A673 (cell line): ENCODE measurements at regions not wholly inside any gene's neighbourhood (a gene's known extent, or its start where the extent isn't known, plus 50 kb on each side); places are given as distances from the start of the nearest gene placed in this dataset.

Experiments used
- BruUV-seq: library from RNA; stranded (reverse); fragments of 400-500 nt; replicated peaks from 2 replicates; lab custom pipeline; 2021; lab: Mats Ljungman, UMichigan
- CTCF ChIA-PET: fragments of 300-600 bp; sonication (Branson Sonifier 250); formaldehyde crosslinking; loops from one replicate; lab custom pipeline; 2022; ENCODE audit warnings: antibody characterized with exemption; lab: Charles Lee
- POLR2A ChIA-PET: fragments of 300-600 bp; sonication (Branson Sonifier 250); formaldehyde crosslinking; loops from one replicate; lab custom pipeline; 2022; ENCODE audit warnings: antibody characterized with exemption; ENCODE audit not compliant: low non-redundant PET; lab: Charles Lee
- DNase-seq: peaks from one replicate; pipeline ENCODE4 v3.0.0-alpha.2; 2015; ENCODE audit warnings: low spot score
- H3K27ac ChIP-seq: fragments of 200-600 bp; sonication (generic); 2 replicates; pipeline ENCODE4 v1.5.1; 2016; ENCODE audit warnings: mixed run types, low read depth, mild to moderate bottlenecking, mixed read lengths, antibody characterized with exemption, low read length; ENCODE audit not compliant: poor library complexity, severe bottlenecking
- H3K27me3 ChIP-seq: fragments of 200-600 bp; sonication (generic); replicated peaks from 2 replicates; pipeline ENCODE4 v1.6.1; 2017; ENCODE audit warnings: mixed run types, low read depth, mild to moderate bottlenecking, mixed read lengths, antibody characterized with exemption, low read length; ENCODE audit not compliant: insufficient read depth, poor library complexity
- H3K36me3 ChIP-seq: fragments of 200-600 bp; sonication (generic); 2 replicates; pipeline ENCODE4 v1.6.1; 2016; ENCODE audit warnings: mixed run types, mild to moderate bottlenecking, mixed read lengths, antibody characterized with exemption, low read length; ENCODE audit not compliant: insufficient read depth, poor library complexity, severe bottlenecking
- H3K4me1 ChIP-seq: fragments of 200-600 bp; sonication (generic); 2 replicates; pipeline ENCODE4 v1.6.1; 2017; ENCODE audit warnings: mixed run types, mild to moderate bottlenecking, mixed read lengths, antibody characterized with exemption, low read length; ENCODE audit not compliant: insufficient read depth, poor library complexity, severe bottlenecking
- H3K4me3 ChIP-seq: fragments of 200-600 bp; sonication (generic); 2 replicates; pipeline ENCODE4 v1.5.1; 2016; ENCODE audit warnings: low read depth, mixed run types, mild to moderate bottlenecking, mixed read lengths, low read length; ENCODE audit not compliant: poor library complexity, severe bottlenecking
- H3K9me3 ChIP-seq: fragments of 200-600 bp; sonication (generic); 2 replicates; pipeline ENCODE4 v1.6.1; 2016; ENCODE audit warnings: mixed run types, low read depth, mild to moderate bottlenecking, mixed read lengths, antibody characterized with exemption, low read length; ENCODE audit not compliant: poor library complexity, severe bottlenecking
- EZH2 ChIP-seq: fragments of 200-600 bp; sonication (generic); IDR thresholded peaks from 2 replicates; pipeline ENCODE4 v1.6.1; 2017; ENCODE audit warnings: borderline replicate concordance, low read depth, mild to moderate bottlenecking, mixed read lengths, antibody characterized with exemption, low read length; ENCODE audit not compliant: poor library complexity, severe bottlenecking
- intact Hi-C: fragments of 100-400 bp; cut with micrococcal nuclease; formaldehyde crosslinking; loops from one replicate; pipeline ENCODE4 v1.10.0; 2022; ENCODE audit not compliant: unreplicated experiment
- TF ChIP-seq, protein P1 (sequence below): fragments of 300-800, 200-600 bp; sonication (generic); conservative IDR thresholded peaks from 2 replicates; pipeline ENCODE4 v1.5.1; 2017; ENCODE audit warnings: low read depth, mild to moderate bottlenecking, antibody characterized with exemption, low read length, moderate library complexity, mixed read lengths

DNA sequence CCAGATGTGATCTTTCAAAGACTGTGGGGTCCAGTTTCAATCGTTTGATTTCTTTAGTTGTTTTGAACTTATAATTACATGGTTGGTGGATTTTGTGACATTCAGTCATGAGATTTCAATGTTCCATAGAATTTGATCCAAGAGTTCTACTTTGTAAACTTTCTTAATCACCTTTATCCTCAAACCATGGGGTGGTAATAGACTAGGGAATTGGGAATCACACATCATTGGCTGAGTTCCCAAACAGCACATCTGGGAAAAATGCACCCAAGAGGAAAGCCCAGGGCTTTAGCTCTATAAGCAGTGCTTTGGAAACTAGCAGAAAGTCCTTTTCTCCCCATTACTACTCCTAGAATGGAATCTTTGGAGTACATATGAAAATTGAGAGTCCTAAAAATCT lies 177.6 kb downstream of the NNT start:
- no peaks in the 10 kb centered on the region for H3K27me3 ChIP-seq
- no peaks in the 10 kb centered on the region for H3K4me1 ChIP-seq
- no peak for DNase-seq
- H3K36me3 ChIP-seq, result no peaks in the 10 kb centered on the region
- intact Hi-C loops, result no loop called here
- BruUV-seq, result no TSS peak
- ChIA-PET POLR2A (no interaction called here), CTCF (no interaction called here)
- H3K4me3 ChIP-seq, result no peak overlapping the region
- H3K9me3 ChIP-seq, result peaks cover 11% of the 10 kb centered on the region
- no peak overlapping the region for H3K27ac ChIP-seq
- no peak for TF ChIP-seq EZH2
- TF ChIP-seq, protein P1, sequence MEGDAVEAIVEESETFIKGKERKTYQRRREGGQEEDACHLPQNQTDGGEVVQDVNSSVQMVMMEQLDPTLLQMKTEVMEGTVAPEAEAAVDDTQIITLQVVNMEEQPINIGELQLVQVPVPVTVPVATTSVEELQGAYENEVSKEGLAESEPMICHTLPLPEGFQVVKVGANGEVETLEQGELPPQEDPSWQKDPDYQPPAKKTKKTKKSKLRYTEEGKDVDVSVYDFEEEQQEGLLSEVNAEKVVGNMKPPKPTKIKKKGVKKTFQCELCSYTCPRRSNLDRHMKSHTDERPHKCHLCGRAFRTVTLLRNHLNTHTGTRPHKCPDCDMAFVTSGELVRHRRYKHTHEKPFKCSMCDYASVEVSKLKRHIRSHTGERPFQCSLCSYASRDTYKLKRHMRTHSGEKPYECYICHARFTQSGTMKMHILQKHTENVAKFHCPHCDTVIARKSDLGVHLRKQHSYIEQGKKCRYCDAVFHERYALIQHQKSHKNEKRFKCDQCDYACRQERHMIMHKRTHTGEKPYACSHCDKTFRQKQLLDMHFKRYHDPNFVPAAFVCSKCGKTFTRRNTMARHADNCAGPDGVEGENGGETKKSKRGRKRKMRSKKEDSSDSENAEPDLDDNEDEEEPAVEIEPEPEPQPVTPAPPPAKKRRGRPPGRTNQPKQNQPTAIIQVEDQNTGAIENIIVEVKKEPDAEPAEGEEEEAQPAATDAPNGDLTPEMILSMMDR, result no peak

DNA sequence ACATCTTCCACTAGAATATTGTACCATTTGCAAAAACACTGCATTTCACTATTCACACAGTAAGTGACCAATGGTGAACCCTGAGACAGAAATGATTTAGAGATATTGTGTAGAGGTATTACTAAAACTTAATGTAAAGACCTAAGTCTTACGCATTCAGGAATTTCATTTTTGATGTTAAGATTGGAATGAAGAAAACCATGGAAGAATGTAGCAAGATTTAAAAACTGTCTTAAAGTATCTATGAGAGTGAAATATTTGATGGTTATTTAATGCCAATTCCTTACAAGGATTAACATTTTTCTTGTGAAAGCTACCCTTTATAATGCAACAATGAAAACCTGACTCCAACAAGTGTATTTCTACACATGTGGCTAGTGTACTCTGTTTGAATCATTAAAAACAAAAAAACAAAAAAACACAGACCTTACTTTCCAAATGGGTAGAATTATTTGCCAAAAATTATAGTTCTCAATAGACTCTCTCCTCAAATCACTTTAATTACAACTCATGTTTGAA lies 172.0 kb downstream of the NNT start:
- ChIA-PET POLR2A (no interaction called here), CTCF (no interaction called here)
- Histone ChIP-seq H3K9me3 (peaks cover 11% of the 10 kb centered on the region), H3K36me3 (no peaks in the 10 kb centered on the region), H3K27ac (peak overlapping the region; percentile 97), H3K27me3 (no peaks in the 10 kb centered on the region), H3K4me3 (no peak overlapping the region), H3K4me1 (peaks cover 50% of the 10 kb centered on the region)
- intact Hi-C loops, result loop anchor here (10.0 kb wide), 1 partner anchor 1610 kb away; no protein-coding TSS in a partner anchor
- no peak for DNase-seq
- BruUV-seq, result no TSS peak
- TF ChIP-seq, protein P1, result no peak
- no peak for TF ChIP-seq EZH2

DNA sequence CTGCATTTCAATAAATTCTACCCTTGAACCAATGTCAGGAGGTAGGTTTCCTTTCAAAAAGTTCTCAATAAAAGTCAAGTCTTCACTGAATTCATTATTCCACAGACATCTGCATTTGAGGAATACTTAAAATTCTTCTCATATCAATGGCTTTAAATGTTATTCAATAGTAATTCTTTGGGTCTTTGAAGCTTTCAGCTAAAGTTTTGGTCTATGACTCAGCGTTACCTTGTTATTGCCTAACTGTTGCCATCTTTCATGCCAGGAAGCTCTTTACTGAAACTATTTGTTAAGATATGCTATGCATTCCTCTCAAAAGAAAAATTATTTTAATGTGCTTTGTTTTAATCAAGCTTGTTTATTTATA lies 170.5 kb downstream of the NNT start:
- Histone ChIP-seq H3K4me1 (peaks cover 50% of the 10 kb centered on the region), H3K36me3 (no peaks in the 10 kb centered on the region), H3K9me3 (peaks cover 11% of the 10 kb centered on the region), H3K27ac (peak overlapping the region; percentile 97), H3K27me3 (no peaks in the 10 kb centered on the region), H3K4me3 (peak overlapping the region; percentile 8)
- POLR2A ChIA-PET, result interaction anchor here (0.7 kb wide), 1 partner anchor 12 kb away, joined by 3 read pairs; no protein-coding TSS in a partner anchor
- intact Hi-C loops, result loop anchor here (10.0 kb wide), 1 partner anchor 1611 kb away; no protein-coding TSS in a partner anchor
- CTCF ChIA-PET, result no interaction called here
- TF ChIP-seq, protein P1, result no peak
- TF ChIP-seq EZH2, result no peak
- BruUV-seq, result TSS peak; percentile 64
- no peak for DNase-seq
